IMR-90 (cell line): ENCODE measurements at regions not wholly inside any gene's neighbourhood (a gene's known extent, or its start where the extent isn't known, plus 50 kb on each side); places are given as distances from the start of the nearest gene placed in this dataset.

Experiments used
- ATAC-seq: fragments of 200-7000 bp; cut with Tn5 transposase; 2 replicates; pipeline ENCODE4 v1.9.1; 2020; ENCODE audit warnings: low read depth, mild to moderate bottlenecking, moderate library complexity
- BruUV-seq: library from RNA; stranded (reverse); fragments of 400-500 nt; replicated peaks from 2 replicates; lab custom pipeline; 2021; lab: Mats Ljungman, UMichigan
- CTCF ChIA-PET: fragments of 300-600 bp; formaldehyde crosslinking; extraction: SDS; loops from one replicate; lab custom pipeline; 2021; ENCODE audit warnings: antibody characterized with exemption; lab: Yijun Ruan, JAX
- POLR2A ChIA-PET: fragments of 300-600 bp; sonication (Branson Sonifier 250); formaldehyde crosslinking; loops from one replicate; lab custom pipeline; 2022; ENCODE audit warnings: antibody characterized with exemption; ENCODE audit not compliant: unreplicated experiment; lab: Charles Lee
- DNase-seq: peaks from one replicate; pipeline ENCODE4 v3.0.0; 2013
- H2AFZ ChIP-seq: replicated peaks from 2 replicates; pipeline ENCODE3; 2013; ENCODE audit warnings: low read length, mild to moderate bottlenecking; ENCODE audit not compliant: poor library complexity
- H2AK5ac ChIP-seq: 2 replicates; pipeline ENCODE4 v1.6.1; 2013; ENCODE audit warnings: low read depth, low read length, inconsistent platforms
- H2AK9ac ChIP-seq: replicated peaks from 2 replicates; pipeline ENCODE3; 2013; ENCODE audit warnings: mild to moderate bottlenecking, low read depth, low read length, moderate library complexity; ENCODE audit not compliant: poor library complexity
- H2BK120ac ChIP-seq: 2 replicates; pipeline ENCODE4 v1.6.1; 2013; ENCODE audit warnings: low read depth, low read length, inconsistent platforms
- H2BK15ac ChIP-seq: 3 replicates; pipeline ENCODE4 v1.6.1; 2013; ENCODE audit warnings: low read depth, low read length, inconsistent platforms
- H2BK20ac ChIP-seq: 2 replicates; pipeline ENCODE4 v1.6.1; 2013; ENCODE audit warnings: low read depth, mild to moderate bottlenecking, inconsistent platforms, low read length, moderate library complexity
- H2BK5ac ChIP-seq: 2 replicates; pipeline ENCODE4 v1.6.1; 2013; ENCODE audit warnings: mild to moderate bottlenecking, low read depth, low read length, inconsistent platforms; ENCODE audit not compliant: poor library complexity, severe bottlenecking
- H3K14ac ChIP-seq: replicated peaks from 2 replicates; pipeline ENCODE4 v1.6.1; 2013; ENCODE audit warnings: low read depth, low read length, inconsistent platforms
- H3K18ac ChIP-seq: 2 replicates; pipeline ENCODE4 v1.6.1; 2013; ENCODE audit warnings: low read depth, low read length, control low read depth
- H3K23ac ChIP-seq: 2 replicates; pipeline ENCODE4 v1.6.1; 2013; ENCODE audit warnings: low read depth, low read length, inconsistent platforms
- H3K27ac ChIP-seq: 2 replicates; pipeline ENCODE4 v1.5.1; 2013; ENCODE audit warnings: mild to moderate bottlenecking, control low read depth, low read length; ENCODE audit not compliant: insufficient read depth
- H3K27me3 ChIP-seq: 2 replicates; pipeline ENCODE4 v1.6.1; 2013; ENCODE audit warnings: low read length; ENCODE audit not compliant: control insufficient read depth, insufficient read depth
- H3K36me3 ChIP-seq: 2 replicates; pipeline ENCODE4 v1.6.1; 2013; ENCODE audit warnings: low read length, mixed read lengths; ENCODE audit not compliant: control insufficient read depth, insufficient read depth
- H3K4ac ChIP-seq: 2 replicates; pipeline ENCODE4 v1.6.1; 2013; ENCODE audit warnings: low read depth, low read length, inconsistent platforms
- H3K4me1 ChIP-seq: 2 replicates; pipeline ENCODE4 v1.6.1; 2013; ENCODE audit warnings: low read length, mixed read lengths; ENCODE audit not compliant: control insufficient read depth, insufficient read depth
- H3K4me2 ChIP-seq: 2 replicates; pipeline ENCODE4 v1.6.1; 2013; ENCODE audit warnings: low read depth, mild to moderate bottlenecking, control low read depth, low read length, moderate library complexity
- H3K4me3 ChIP-seq: 2 replicates; pipeline ENCODE4 v1.5.1; 2013; ENCODE audit warnings: low read depth, mild to moderate bottlenecking, control low read depth, low read length, moderate library complexity; ENCODE audit not compliant: insufficient read depth
- H3K56ac ChIP-seq: 2 replicates; pipeline ENCODE4 v1.6.1; 2013; ENCODE audit warnings: low read length, inconsistent platforms; ENCODE audit not compliant: insufficient read depth; ENCODE audit errors: extremely low read depth
- H3K79me1 ChIP-seq, 2 experiments: 2 replicates each; pipeline ENCODE4 v1.6.1; 2013; ENCODE audit warnings: low read length in 2 of 2, inconsistent platforms in 1 of 2, low read depth in 1 of 2
- H3K9ac ChIP-seq: 2 replicates; pipeline ENCODE4 v1.6.1; 2013; ENCODE audit warnings: low read depth, low read length, control low read depth
- H3K9me1 ChIP-seq: 2 replicates; pipeline ENCODE4 v1.6.1; 2013; ENCODE audit warnings: low read length, inconsistent platforms; ENCODE audit not compliant: insufficient read depth
- H3K9me3 ChIP-seq: 2 replicates; pipeline ENCODE4 v1.6.1; 2013; ENCODE audit warnings: low read length; ENCODE audit not compliant: control insufficient read depth, insufficient read depth
- H4K20me1 ChIP-seq: 2 replicates; pipeline ENCODE4 v1.6.1; 2013; ENCODE audit warnings: low read length, inconsistent platforms; ENCODE audit not compliant: insufficient read depth
- H4K5ac ChIP-seq: 2 replicates; pipeline ENCODE4 v1.6.1; 2013; ENCODE audit warnings: mild to moderate bottlenecking, low read depth, low read length, control low read depth
- H4K8ac ChIP-seq, 2 experiments: 2 replicates each; pipeline ENCODE4 v1.6.1; 2013; ENCODE audit warnings: low read depth in 2 of 2, low read length in 2 of 2, control low read depth in 1 of 2, inconsistent platforms in 1 of 2
- H4K91ac ChIP-seq: 2 replicates; pipeline ENCODE4 v1.6.1; 2013; ENCODE audit warnings: low read depth, low read length, inconsistent platforms; ENCODE audit not compliant: insufficient read depth
- CEBPB ChIP-seq: IDR thresholded peaks from 2 replicates; pipeline ENCODE4 v1.6.1; 2012; ENCODE audit warnings: low read depth, low read length, improper control_type of control experiment
- CHD1 ChIP-seq: IDR thresholded peaks from 2 replicates; pipeline ENCODE4 v1.6.1; 2012; ENCODE audit warnings: low read depth, low read length, improper control_type of control experiment
- FOS ChIP-seq: fragments of 150-350 bp; IDR thresholded peaks from 2 replicates; pipeline ENCODE4 v1.6.1; 2016; ENCODE audit warnings: low read depth, low read length
- MXI1 ChIP-seq: IDR thresholded peaks from 2 replicates; pipeline ENCODE4 v1.6.1; 2012; ENCODE audit warnings: low read depth, mild to moderate bottlenecking, low read length, moderate library complexity, borderline replicate concordance
- NFE2L2 ChIP-seq: fragments of 150-350 bp; IDR thresholded peaks from 2 replicates; pipeline ENCODE4 v1.6.1; 2016; ENCODE audit warnings: low read depth, mild to moderate bottlenecking, low read length
- RAD21 ChIP-seq: IDR thresholded peaks from 2 replicates; pipeline ENCODE4 v1.6.1; 2012; ENCODE audit warnings: low read length, improper control_type of control experiment
- RCOR1 ChIP-seq: IDR thresholded peaks from 2 replicates; pipeline ENCODE4 v1.6.1; 2012; ENCODE audit warnings: mild to moderate bottlenecking, low read length, improper control_type of control experiment; ENCODE audit not compliant: insufficient replicate concordance
- RFX5 ChIP-seq: IDR thresholded peaks from 2 replicates; pipeline ENCODE4 v1.8.0; 2012; ENCODE audit warnings: low read depth, mild to moderate bottlenecking, low read length, moderate library complexity
- SMC3 ChIP-seq: fragments of 150-350 bp; IDR thresholded peaks from 2 replicates; pipeline ENCODE4 v1.6.1; 2016; ENCODE audit warnings: low read depth, mild to moderate bottlenecking, antibody characterized with exemption, low read length, moderate library complexity
- USF2 ChIP-seq: fragments of 150-350 bp; IDR thresholded peaks from 2 replicates; pipeline ENCODE4 v1.6.1; 2017; ENCODE audit warnings: mild to moderate bottlenecking, antibody characterized with exemption, low read length, low read depth
- WGBS, 2 experiments: methylation state at CpG; one replicate each; pipeline versions ENCODE4 v1.1.5 to v1.1.7; 2013; ENCODE audit warnings: missing lambda C conversion rate in 2 of 2; ENCODE audit not compliant: insufficient read length in 1 of 2; ENCODE audit errors: extremely low coverage in 2 of 2; 5-methylcytosine and 5-hydroxymethylcytosine counted together
- dilution Hi-C: fragments of 300-500 bp; cut with HindIII; formaldehyde crosslinking; loops from one replicate; pipeline ENCODE4 v1.14.3; 2018; ENCODE audit warnings: low sequenced_read_pairs; ENCODE audit not compliant: unreplicated experiment
- in situ Hi-C: fragments of 300-500 bp; cut with MboI; formaldehyde crosslinking; loops from 3 replicates; pipeline ENCODE4 v1.14.3; 2019; ENCODE audit warnings: low sequenced_read_pairs, inconsistent platforms, mixed read lengths
- intact Hi-C: fragments of 100-400 bp; cut with micrococcal nuclease; formaldehyde crosslinking; loops from 2 replicates; pipeline ENCODE4 v1.10.0; 2022

GRCh38 chr16:86049641-86050040 is 150.7 kb downstream of the IRF8 start:
- no peak overlapping the region for H3K14ac ChIP-seq
- ATAC-seq = no peak
- POLR2A ChIA-PET = no interaction called here

More at GRCh38 chr16:86049641-86050040, 150.7 kb downstream of the IRF8 start:
- Histone ChIP-seq H2BK5ac (no peak overlapping the region), H3K9ac (no peak overlapping the region), H3K36me3 (no peaks in the 10 kb centered on the region), H3K56ac (no peak overlapping the region), H3K27me3 (peaks cover 62% of the 10 kb centered on the region), H3K9me3 (no peaks in the 10 kb centered on the region), H3K9me1 (peaks cover 4% of the 10 kb centered on the region; the same call in 1 of the 2 replicates), H3K79me1 (no peaks in the 10 kb centered on the region), H3K4me2 (no peak overlapping the region), H2BK20ac (no peak overlapping the region), H2AK5ac (no peak overlapping the region), H4K5ac (no peak overlapping the region), H3K4ac (no peak overlapping the region), H3K4me1 (no peaks in the 10 kb centered on the region), H3K27ac (no peak overlapping the region), H2AFZ (no peak overlapping the region), H3K4me3 (no peak overlapping the region), H3K18ac (no peak overlapping the region), H2AK9ac (no peak overlapping the region), H4K91ac (no peak overlapping the region), H2BK120ac (no peak overlapping the region), H3K23ac (no peak overlapping the region), H4K20me1 (no peaks in the 10 kb centered on the region), H2BK15ac (no peak overlapping the region), H4K8ac (no peak overlapping the region)
- no peak for DNase-seq
- dilution Hi-C loops = no loop called here
- BruUV-seq = no TSS peak
- intact Hi-C loops = no loop called here
- in situ Hi-C loops = no loop called here
- 91% methylated on average over 7 of the region's 10 CpGs; no CpG with 5 or more reads in 1 of the 2 experiments for WGBS, 2 experiments
- no peak for TF ChIP-seq FOS
- TF ChIP-seq RCOR1 = no peak
- TF ChIP-seq NFE2L2 = no peak
- no peak for TF ChIP-seq MXI1
- no peak for TF ChIP-seq CEBPB
- TF ChIP-seq SMC3 = no peak
- TF ChIP-seq RFX5 = no peak
- no peak for TF ChIP-seq USF2
- no peak for TF ChIP-seq CHD1
- no peak for TF ChIP-seq RAD21
- CTCF ChIA-PET = interaction anchor here (0.8 kb wide), 1 partner anchor 17 kb away, joined by 3 read pairs; no protein-coding TSS in a partner anchor
